ENCODE measurements at regions not wholly inside any gene's neighbourhood (a gene's known extent, or its start where the extent isn't known, plus 50 kb on each side); places are given as distances from the start of the nearest gene placed in this dataset.
"Not testable (repeated sequence)": the region's sequence is repeated elsewhere in the genome, so short reads cannot be mapped to it uniquely, and the experiment has no call there.

GRCh38 chr17:83204230-83204725, 124.9 kb downstream of the METRNL start:
- no peak for DNase-seq

- DNase-seq: not testable (repeated sequence)
Measured at GRCh38 chr17:83204736-83205386, 125.5 kb downstream of the METRNL start.

GRCh38 chr17:83205387-83206035, 126.1 kb downstream of the METRNL start:
- DNase-seq: not testable (repeated sequence)

GRCh38 chr17:83206036-83206394, 126.6 kb downstream of the METRNL start:
- DNase-seq: not testable (repeated sequence)

- DNase-seq: not testable (repeated sequence)
Measured at GRCh38 chr17:83206819-83207588, 127.6 kb downstream of the METRNL start.

- DNase-seq: not testable (repeated sequence)
Measured at GRCh38 chr17:83247001-83247400, 167.6 kb downstream of the METRNL start.

Measured in DMS79 treated with DMSO at 0.1 percent for 48 hours (cell line).